ENCODE measurements at regions not wholly inside any gene's neighbourhood (a gene's known extent, or its start where the extent isn't known, plus 50 kb on each side); places are given as distances from the start of the nearest gene placed in this dataset.
"Not testable (repeated sequence)": the region's sequence is repeated elsewhere in the genome, so short reads cannot be mapped to it uniquely, and the experiment has no call there.

- no peak overlapping the region for H3K4me3 ChIP-seq (ENCODE audit: control insufficient read depth, low read depth, low read length)
- no peak for TF ChIP-seq CTCF (conservative IDR thresholded peaks at IDR 0.05; ENCODE audit: control insufficient read depth, insufficient read depth, low read depth, low read length)
- peak; percentile 26 for DNase-seq (ENCODE audit: low read depth)
These were observed 243.2 kb upstream of the HDAC4 start for GRCh38 chr2:239644011-239644410.

GRCh38 chr2:239642406-239643004, 241.7 kb upstream of the HDAC4 start:
- TF ChIP-seq CTCF (conservative IDR thresholded peaks at IDR 0.05; ENCODE audit: control insufficient read depth, insufficient read depth, low read depth, low read length) = no peak
- DNase-seq (ENCODE audit: low read depth) = no peak
- H3K4me3 ChIP-seq (ENCODE audit: control insufficient read depth, low read depth, low read length) = no peak overlapping the region

- not testable (repeated sequence) for DNase-seq (ENCODE audit: low read depth); H3K4me3 ChIP-seq (ENCODE audit: control insufficient read depth, low read depth, low read length)
These were observed 241.1 kb upstream of the HDAC4 start for GRCh38 chr2:239641904-239642303.

GRCh38 chr2:239640676-239641578, 240.1 kb upstream of the HDAC4 start:
- DNase-seq (ENCODE audit: low read depth) = no peak
- no peak overlapping the region for H3K4me3 ChIP-seq (ENCODE audit: control insufficient read depth, low read depth, low read length)
- TF ChIP-seq CTCF (conservative IDR thresholded peaks at IDR 0.05; ENCODE audit: control insufficient read depth, insufficient read depth, low read depth, low read length) = no peak

- no peak for TF ChIP-seq CTCF (conservative IDR thresholded peaks at IDR 0.05; ENCODE audit: control insufficient read depth, insufficient read depth, low read depth, low read length)
- no peak overlapping the region for H3K4me3 ChIP-seq (ENCODE audit: control insufficient read depth, low read depth, low read length)
These were observed 239.4 kb upstream of the HDAC4 start for GRCh38 chr2:239640210-239640609.

GRCh38 chr2:239639421-239640185, 238.8 kb upstream of the HDAC4 start:
- no peak overlapping the region for H3K4me3 ChIP-seq (ENCODE audit: control insufficient read depth, low read depth, low read length)
- DNase-seq (ENCODE audit: low read depth) = no peak
- no peak for TF ChIP-seq CTCF (conservative IDR thresholded peaks at IDR 0.05; ENCODE audit: control insufficient read depth, insufficient read depth, low read depth, low read length)

More at GRCh38 chr2:239640210-239640609, 239.4 kb upstream of the HDAC4 start:
- DNase-seq (ENCODE audit: low read depth) = no peak

GRCh38 chr2:239638376-239638775, 237.6 kb upstream of the HDAC4 start:
- no peak overlapping the region for H3K4me3 ChIP-seq (ENCODE audit: control insufficient read depth, low read depth, low read length)
- no peak for DNase-seq (ENCODE audit: low read depth)
- no peak for TF ChIP-seq CTCF (conservative IDR thresholded peaks at IDR 0.05; ENCODE audit: control insufficient read depth, insufficient read depth, low read depth, low read length)
